PC-9 (cell line): ENCODE measurements at regions not wholly inside any gene's neighbourhood (a gene's known extent, or its start where the extent isn't known, plus 50 kb on each side); places are given as distances from the start of the nearest gene placed in this dataset.

Experiments used
- BruUV-seq: library from RNA; stranded (reverse); fragments of 400-500 nt; replicated peaks from 2 replicates; lab custom pipeline; 2021; lab: Mats Ljungman, UMichigan
- CTCF ChIA-PET: fragments of 300-600 bp; sonication (Branson Sonifier 250); formaldehyde crosslinking; loops from one replicate; lab custom pipeline; 2022; ENCODE audit warnings: antibody characterized with exemption; lab: Charles Lee
- POLR2A ChIA-PET: fragments of 300-600 bp; sonication (Branson Sonifier 250); formaldehyde crosslinking; loops from one replicate; lab custom pipeline; 2022; ENCODE audit warnings: antibody characterized with exemption; ENCODE audit not compliant: unreplicated experiment; lab: Charles Lee
- DNase-seq, 2 experiments: peaks; one replicate each; pipeline versions ENCODE4 v3.0.0 to v3.0.0-alpha.2; 2015 to 2022; ENCODE audit warnings: mixed read lengths in 1 of 2
- H2AFZ ChIP-seq: fragments of 200-600 bp; sonication (generic); 2 replicates; pipeline ENCODE4 v1.8.1; 2017; ENCODE audit warnings: antibody characterized with exemption
- H3F3A ChIP-seq: fragments of 200-600 bp; sonication (generic); 2 replicates; pipeline ENCODE4 v1.8.1; 2017; ENCODE audit warnings: antibody characterized with exemption, mild to moderate bottlenecking, low read depth; ENCODE audit not compliant: insufficient read depth
- H3K27ac ChIP-seq: fragments of 200-600 bp; sonication (generic); 2 replicates; pipeline ENCODE4 v1.6.1; 2016; ENCODE audit warnings: mixed run types
- H3K27me3 ChIP-seq: fragments of 200-600 bp; sonication (generic); 2 replicates; pipeline ENCODE4 v1.6.1; 2016; ENCODE audit warnings: low read depth, mixed run types; ENCODE audit not compliant: insufficient read depth
- H3K36me3 ChIP-seq: fragments of 200-600 bp; sonication (generic); 2 replicates; pipeline ENCODE4 v1.6.1; 2016; ENCODE audit warnings: low read depth, mixed run types
- H3K4me1 ChIP-seq: fragments of 200-600 bp; sonication (generic); replicated peaks from 2 replicates; pipeline ENCODE4 v1.6.1; 2016; ENCODE audit warnings: mixed run types; ENCODE audit not compliant: insufficient read depth
- H3K4me2 ChIP-seq: fragments of 200-600 bp; sonication (generic); 2 replicates; pipeline ENCODE4 v1.6.1; 2017; ENCODE audit warnings: mixed run types
- H3K4me3 ChIP-seq: fragments of 200-600 bp; sonication (generic); 2 replicates; pipeline ENCODE4 v1.6.1; 2016; ENCODE audit warnings: mixed run types
- H3K79me2 ChIP-seq: fragments of 200-600 bp; sonication (generic); 2 replicates; pipeline ENCODE4 v1.6.1; 2017; ENCODE audit warnings: low read depth, mixed run types
- H3K9me2 ChIP-seq: fragments of 200-600 bp; sonication (generic); 2 replicates; pipeline ENCODE4 v1.8.1; 2017; ENCODE audit warnings: mild to moderate bottlenecking; ENCODE audit not compliant: insufficient read depth
- H3K9me3 ChIP-seq: fragments of 200-600 bp; sonication (generic); 2 replicates; pipeline ENCODE4 v1.8.1; 2016; ENCODE audit warnings: low read depth; ENCODE audit not compliant: insufficient read depth
- H4K20me1 ChIP-seq: fragments of 200-600 bp; sonication (generic); 2 replicates; pipeline ENCODE4 v1.8.1; 2017; ENCODE audit not compliant: insufficient read depth
- EZH2 ChIP-seq: fragments of 200-600 bp; sonication (generic); IDR thresholded peaks from 2 replicates; pipeline ENCODE4 v1.8.0; 2017; ENCODE audit warnings: antibody characterized with exemption, low read depth
- intact Hi-C: fragments of 100-400 bp; cut with micrococcal nuclease; formaldehyde crosslinking; loops from one replicate; pipeline ENCODE4 v1.10.0; 2022; ENCODE audit not compliant: unreplicated experiment
- TF ChIP-seq, protein P1 (sequence below): fragments of 200-600 bp; sonication (generic); conservative IDR thresholded peaks from 2 replicates; pipeline ENCODE4 v1.6.1; 2017; ENCODE audit warnings: mixed run types, antibody characterized with exemption, mild to moderate bottlenecking, moderate library complexity

DNA sequence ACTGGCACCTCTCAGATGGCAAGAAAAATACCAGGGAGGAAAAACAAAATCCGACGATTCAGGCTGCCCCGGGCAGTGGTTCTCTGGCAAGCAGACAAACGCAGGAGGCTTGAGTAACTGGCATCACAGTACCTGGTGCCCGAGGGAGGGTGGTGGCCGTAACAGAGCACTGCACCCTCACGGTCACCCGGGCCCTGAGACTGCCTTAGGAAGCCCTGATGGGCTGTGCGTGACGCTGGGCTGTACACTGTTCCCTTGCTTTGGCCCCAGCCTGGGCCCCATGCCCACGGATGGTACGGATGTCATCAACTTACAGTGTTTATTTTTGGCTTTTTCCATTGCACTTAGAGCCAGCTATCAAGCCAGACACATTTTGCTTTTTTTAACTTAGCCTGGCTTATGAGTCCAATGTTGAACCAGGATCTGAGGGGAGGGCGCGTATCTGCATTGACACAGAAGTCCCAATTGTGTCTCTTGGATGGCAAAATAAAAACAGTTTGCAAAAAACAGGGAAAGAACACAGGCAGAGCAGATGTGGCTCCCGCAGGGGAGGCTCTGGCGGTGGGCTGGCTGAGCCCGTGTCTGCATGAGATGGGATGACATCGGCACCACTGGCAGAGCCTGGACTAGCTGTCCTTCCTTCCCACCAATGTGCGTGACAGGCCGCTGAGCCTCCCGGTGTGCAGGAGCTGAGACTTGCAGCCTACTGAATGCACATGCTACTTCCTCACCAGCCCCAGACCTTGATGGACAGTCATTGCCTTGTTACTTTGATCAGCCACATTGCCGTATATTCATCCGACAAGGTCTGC, 287.7 kb downstream of the FOXL1 start:
- Histone ChIP-seq H3K4me2 (no peak overlapping the region), H3K9me3 (no peaks in the 10 kb centered on the region), H3K27me3 (peaks cover 82% of the 10 kb centered on the region), H3K9me2 (no peaks in the 10 kb centered on the region), H3K79me2 (no peaks in the 10 kb centered on the region), H3K27ac (no peak overlapping the region), H3K36me3 (no peaks in the 10 kb centered on the region), H3F3A (no peaks in the 10 kb centered on the region), H3K4me3 (no peak overlapping the region), H3K4me1 (no peaks in the 10 kb centered on the region), H4K20me1 (no peaks in the 10 kb centered on the region; the same call in 1 of the 2 replicates), H2AFZ (no peak overlapping the region)
- no peak for TF ChIP-seq EZH2
- TF ChIP-seq, protein P1, sequence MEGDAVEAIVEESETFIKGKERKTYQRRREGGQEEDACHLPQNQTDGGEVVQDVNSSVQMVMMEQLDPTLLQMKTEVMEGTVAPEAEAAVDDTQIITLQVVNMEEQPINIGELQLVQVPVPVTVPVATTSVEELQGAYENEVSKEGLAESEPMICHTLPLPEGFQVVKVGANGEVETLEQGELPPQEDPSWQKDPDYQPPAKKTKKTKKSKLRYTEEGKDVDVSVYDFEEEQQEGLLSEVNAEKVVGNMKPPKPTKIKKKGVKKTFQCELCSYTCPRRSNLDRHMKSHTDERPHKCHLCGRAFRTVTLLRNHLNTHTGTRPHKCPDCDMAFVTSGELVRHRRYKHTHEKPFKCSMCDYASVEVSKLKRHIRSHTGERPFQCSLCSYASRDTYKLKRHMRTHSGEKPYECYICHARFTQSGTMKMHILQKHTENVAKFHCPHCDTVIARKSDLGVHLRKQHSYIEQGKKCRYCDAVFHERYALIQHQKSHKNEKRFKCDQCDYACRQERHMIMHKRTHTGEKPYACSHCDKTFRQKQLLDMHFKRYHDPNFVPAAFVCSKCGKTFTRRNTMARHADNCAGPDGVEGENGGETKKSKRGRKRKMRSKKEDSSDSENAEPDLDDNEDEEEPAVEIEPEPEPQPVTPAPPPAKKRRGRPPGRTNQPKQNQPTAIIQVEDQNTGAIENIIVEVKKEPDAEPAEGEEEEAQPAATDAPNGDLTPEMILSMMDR: no peak
- DNase-seq: no peak
- no TSS peak for BruUV-seq
- CTCF ChIA-PET: no interaction called here
- intact Hi-C loops: no loop called here
- POLR2A ChIA-PET: no interaction called here

DNA sequence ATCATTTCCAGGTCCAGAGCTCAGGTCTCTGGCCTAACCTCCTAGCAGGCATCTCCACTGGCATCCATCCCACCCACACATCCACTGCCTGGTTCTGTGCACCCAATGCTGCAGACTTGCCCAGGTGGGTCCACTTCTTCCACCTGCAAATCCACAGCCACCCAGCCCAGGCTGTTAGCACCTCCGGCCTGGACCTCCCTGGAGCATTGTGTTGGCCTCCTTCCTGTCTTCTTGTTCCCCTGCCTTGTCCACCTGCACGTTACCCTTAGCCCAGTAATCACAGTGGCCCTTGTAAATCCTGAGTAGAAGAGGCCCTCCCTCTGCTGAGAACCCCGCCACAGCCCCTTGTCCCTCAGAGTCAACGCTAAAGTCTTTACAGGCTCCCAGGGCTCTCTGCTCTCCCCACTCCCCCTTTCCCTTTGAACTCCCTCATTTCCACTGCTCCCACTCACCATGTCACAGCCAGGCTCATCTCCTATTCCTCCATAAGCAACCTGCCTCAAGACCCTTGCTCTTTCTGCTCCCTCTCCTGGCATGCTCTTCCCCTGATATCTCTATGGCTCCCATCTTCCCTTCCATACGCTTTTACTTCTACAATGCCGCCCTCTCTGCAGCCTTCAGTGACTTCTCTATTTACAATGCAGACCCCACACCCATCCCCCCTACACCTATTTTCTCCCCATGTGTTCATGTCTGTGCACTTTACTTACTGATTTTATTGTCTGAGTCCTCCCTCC, 288.8 kb downstream of the FOXL1 start:
- H3K27me3 ChIP-seq: peaks cover 92% of the 10 kb centered on the region
- POLR2A ChIA-PET: no interaction called here
- no peak overlapping the region for H3K27ac ChIP-seq
- H3K4me3 ChIP-seq: no peak overlapping the region
- H3K36me3 ChIP-seq: no peaks in the 10 kb centered on the region
- H3K4me2 ChIP-seq: no peak overlapping the region
- intact Hi-C loops: no loop called here
- CTCF ChIA-PET: no interaction called here
- no peaks in the 10 kb centered on the region for H3F3A ChIP-seq
- H2AFZ ChIP-seq: no peak overlapping the region
- H3K4me1 ChIP-seq: no peaks in the 10 kb centered on the region
- H3K79me2 ChIP-seq: no peaks in the 10 kb centered on the region
- no peaks in the 10 kb centered on the region for H3K9me3 ChIP-seq
- no TSS peak for BruUV-seq
- H4K20me1 ChIP-seq: no peaks in the 10 kb centered on the region; the same call in 1 of the 2 replicates
- H3K9me2 ChIP-seq: no peaks in the 10 kb centered on the region
- DNase-seq: no peak
- TF ChIP-seq EZH2: no peak
- TF ChIP-seq, protein P1: no peak

DNA sequence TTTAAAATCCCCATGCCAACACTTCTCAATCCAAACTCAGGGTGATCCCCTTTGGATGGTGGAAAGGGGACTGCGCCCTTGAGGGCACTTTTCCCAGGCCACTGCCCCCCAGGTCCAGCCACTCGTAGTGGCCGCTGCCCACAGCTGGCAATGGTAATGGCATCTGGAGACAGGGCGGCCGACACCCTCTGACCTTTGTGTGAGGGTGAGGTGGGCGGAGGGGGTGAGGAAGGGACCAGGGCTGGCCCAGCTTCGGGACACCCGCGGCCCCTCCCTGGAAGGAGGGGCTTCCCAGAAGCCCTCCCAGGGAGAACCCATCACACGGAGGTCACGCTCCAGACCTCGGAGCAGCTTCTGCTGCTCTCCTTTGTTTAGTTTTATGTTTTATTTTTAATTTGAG, 289.7 kb downstream of the FOXL1 start:
- intact Hi-C loops: no loop called here

More for the DNA sequence above, 289.7 kb downstream of the FOXL1 start:
- Histone ChIP-seq H3K79me2 (no peaks in the 10 kb centered on the region), H3F3A (no peaks in the 10 kb centered on the region), H3K27me3 (peaks cover 97% of the 10 kb centered on the region), H3K9me2 (no peaks in the 10 kb centered on the region), H3K27ac (no peak overlapping the region), H4K20me1 (no peaks in the 10 kb centered on the region; the same call in 1 of the 2 replicates), H3K4me3 (no peak overlapping the region), H3K4me2 (no peak overlapping the region), H3K4me1 (no peaks in the 10 kb centered on the region), H2AFZ (no peak overlapping the region), H3K36me3 (no peaks in the 10 kb centered on the region), H3K9me3 (no peaks in the 10 kb centered on the region)
- ChIA-PET CTCF (no interaction called here), POLR2A (no interaction called here)
- BruUV-seq: no TSS peak
- no peak for DNase-seq
- TF ChIP-seq EZH2: no peak
- TF ChIP-seq, protein P1: no peak
